Body of pancreas (tissue), 4 donors: ENCODE measurements at regions not wholly inside any gene's neighbourhood (a gene's known extent, or its start where the extent isn't known, plus 50 kb on each side); places are given as distances from the start of the nearest gene placed in this dataset.

Experiments
- ATAC-seq: fragments of 150-250 bp; one replicate; pipeline ENCODE4 v1.9.1; 2016
- DNase-seq, 4 donors: peaks; one replicate each; pipeline ENCODE4 v3.0.0-alpha.2; 2019
- H3K27ac ChIP-seq, 4 donors: fragments of 200-600 bp; sonication (generic); 1 replicate in 3 of 4; 2 replicates in 1 of 4; pipeline versions ENCODE4 v1.5.1 to v1.6.1; 2016 to 2019; ENCODE audit warnings: mild to moderate bottlenecking in 1 of 4, mixed read lengths in 1 of 4, moderate library complexity in 1 of 4
- H3K27me3 ChIP-seq, 2 donors: fragments of 200-600 bp; sonication (generic); one replicate each; pipeline ENCODE4 v1.6.0; 2016; ENCODE audit warnings: mild to moderate bottlenecking in 1 of 2
- H3K36me3 ChIP-seq, 2 donors: fragments of 200-600 bp; sonication (generic); replicated peaks in 1 of 2; 2 replicates each; pipeline ENCODE4 v1.5.1; 2016; ENCODE audit warnings: low read depth in 2 of 2; ENCODE audit not compliant: insufficient read depth in 1 of 2
- H3K4me1 ChIP-seq: fragments of 200-600 bp; sonication (generic); one replicate; pipeline ENCODE4 v1.6.0; 2016
- H3K4me3 ChIP-seq, 2 donors: fragments of 200-600 bp; sonication (generic); 1 replicate in 1 of 2; 2 replicates in 1 of 2; pipeline ENCODE4 v1.5.1; 2016 to 2019
- H3K9me3 ChIP-seq, 3 donors: fragments of 200-600 bp; sonication (generic); 1 replicate in 2 of 3; 2 replicates in 1 of 3; pipeline ENCODE4 v1.5.1; 2016
- POLR2A ChIP-seq, 3 donors: fragments of 450-650 bp; IDR thresholded peaks; one replicate each; pipeline ENCODE4 v1.6.1; 2016; ENCODE audit warnings: antibody characterized with exemption in 3 of 3, mild to moderate bottlenecking in 2 of 3
- WGBS, 2 donors: methylation state at CpG; one replicate each; pipeline ENCODE4 v1.1.5; 2017; 5-methylcytosine and 5-hydroxymethylcytosine counted together
- intact Hi-C: fragments of 100-400 bp; cut with DNase I; formaldehyde crosslinking; loops from one replicate; pipeline ENCODE4 v1.15.1; 2023
- TF ChIP-seq, protein P1 (sequence below), 7 experiments: fragments of 450-650 bp in 4 of 7; fragments of 200-600 bp in 3 of 7; sonication (generic) in 3 of 7; IDR thresholded peaks; one replicate each; pipeline ENCODE4 v1.5.1; 2016 to 2019; ENCODE audit warnings: antibody characterized with exemption in 7 of 7

DNA sequence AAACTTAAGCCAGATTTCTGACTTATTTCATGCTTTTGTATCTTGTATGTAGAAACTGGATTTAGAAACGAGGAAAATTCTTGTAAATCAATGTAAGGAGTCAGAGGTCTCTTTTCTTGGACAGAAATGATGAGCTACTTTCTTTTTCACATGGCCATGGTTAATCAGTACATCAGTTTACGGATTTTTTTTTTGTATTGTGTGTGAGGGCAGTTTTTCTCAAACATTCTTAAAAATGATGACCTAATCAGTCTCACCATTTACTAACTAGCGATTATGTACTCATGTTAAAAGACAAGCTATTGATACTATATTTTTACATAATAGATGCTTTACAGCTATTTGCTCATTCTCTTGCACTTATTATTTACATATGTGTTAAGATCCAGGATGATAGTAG, 165.2 kb upstream of the DOCK10 start:
- DNase-seq (no peak), ATAC-seq (no peak)
- Histone ChIP-seq H3K36me3 (no peaks in the 10 kb centered on the region), H3K27me3 (no peaks in the 10 kb centered on the region), H3K4me3 (no peak overlapping the region), H3K27ac (no peak overlapping the region), H3K4me1 (no peaks in the 10 kb centered on the region), H3K9me3 (no peaks in the 10 kb centered on the region)
- WGBS, 2 donors = 49 to 75% methylated on average over 3 of the region's 3 CpGs
- TF ChIP-seq, protein P1, sequence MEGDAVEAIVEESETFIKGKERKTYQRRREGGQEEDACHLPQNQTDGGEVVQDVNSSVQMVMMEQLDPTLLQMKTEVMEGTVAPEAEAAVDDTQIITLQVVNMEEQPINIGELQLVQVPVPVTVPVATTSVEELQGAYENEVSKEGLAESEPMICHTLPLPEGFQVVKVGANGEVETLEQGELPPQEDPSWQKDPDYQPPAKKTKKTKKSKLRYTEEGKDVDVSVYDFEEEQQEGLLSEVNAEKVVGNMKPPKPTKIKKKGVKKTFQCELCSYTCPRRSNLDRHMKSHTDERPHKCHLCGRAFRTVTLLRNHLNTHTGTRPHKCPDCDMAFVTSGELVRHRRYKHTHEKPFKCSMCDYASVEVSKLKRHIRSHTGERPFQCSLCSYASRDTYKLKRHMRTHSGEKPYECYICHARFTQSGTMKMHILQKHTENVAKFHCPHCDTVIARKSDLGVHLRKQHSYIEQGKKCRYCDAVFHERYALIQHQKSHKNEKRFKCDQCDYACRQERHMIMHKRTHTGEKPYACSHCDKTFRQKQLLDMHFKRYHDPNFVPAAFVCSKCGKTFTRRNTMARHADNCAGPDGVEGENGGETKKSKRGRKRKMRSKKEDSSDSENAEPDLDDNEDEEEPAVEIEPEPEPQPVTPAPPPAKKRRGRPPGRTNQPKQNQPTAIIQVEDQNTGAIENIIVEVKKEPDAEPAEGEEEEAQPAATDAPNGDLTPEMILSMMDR (IDR thresholded peaks at IDR 0.05) = no peak
- TF ChIP-seq POLR2A (IDR thresholded peaks at IDR 0.05) = no peak
- intact Hi-C loops = no loop called here

DNA sequence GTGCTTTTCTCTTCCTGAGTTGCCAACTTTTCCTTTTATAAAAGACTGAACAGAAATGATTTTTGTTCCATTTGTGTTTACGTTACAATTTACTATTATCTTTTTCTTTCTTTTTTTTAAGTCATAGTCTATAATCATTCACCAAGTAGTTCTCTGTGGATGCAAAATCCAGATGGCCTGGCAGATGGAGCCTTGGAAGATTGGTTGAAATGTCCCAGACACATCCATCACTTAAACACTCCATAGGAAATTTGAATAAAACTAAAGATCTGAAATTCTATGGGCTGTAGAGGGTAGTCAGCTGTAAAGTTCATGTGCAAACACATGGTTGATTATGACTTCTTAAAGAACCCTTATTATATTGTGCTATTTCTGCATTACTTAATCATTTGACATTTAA, 164.8 kb upstream of the DOCK10 start:
- H3K27me3 ChIP-seq = no peaks in the 10 kb centered on the region

DNA sequence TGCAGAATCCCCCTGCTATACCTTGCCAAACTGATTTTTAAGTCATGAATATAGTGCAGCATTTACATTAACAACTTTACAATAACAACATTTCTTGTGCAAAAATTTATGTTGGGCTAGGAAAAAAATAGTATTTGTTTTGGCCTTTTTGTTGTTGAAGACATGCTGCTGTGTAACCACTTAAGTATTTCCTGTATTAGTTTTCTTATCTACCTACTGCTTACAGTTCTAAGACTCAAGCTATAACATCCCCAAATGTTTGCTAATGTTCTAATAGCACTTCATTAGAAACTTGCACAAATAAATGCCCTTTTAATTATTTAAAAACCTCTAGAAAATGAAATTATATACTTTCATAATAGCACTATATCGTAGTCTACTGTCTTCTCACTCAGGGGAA, 154.3 kb upstream of the DOCK10 start:
- Histone ChIP-seq H3K27me3 (no peaks in the 10 kb centered on the region), H3K4me1 (no peaks in the 10 kb centered on the region), H3K4me3 (no peak overlapping the region), H3K36me3 (no peaks in the 10 kb centered on the region), H3K9me3 (no peaks in the 10 kb centered on the region), H3K27ac (no peak overlapping the region)
- intact Hi-C loops = no loop called here
- TF ChIP-seq, protein P1 (IDR thresholded peaks at IDR 0.05) = no peak
- no peak for TF ChIP-seq POLR2A (IDR thresholded peaks at IDR 0.05)
- WGBS, 2 donors = 77 to 91% methylated on average over 1 of the region's 1 CpG
- ATAC-seq (no peak), DNase-seq (no peak)

More for the DNA sequence above, 164.8 kb upstream of the DOCK10 start:
- no peak overlapping the region for H3K4me3 ChIP-seq
- 84 to 86% methylated on average over 1 of the region's 1 CpG for WGBS, 2 donors
- DNase-seq (no peak), ATAC-seq (no peak)
- no peaks in the 10 kb centered on the region for H3K36me3 ChIP-seq
- intact Hi-C loops = no loop called here
- H3K9me3 ChIP-seq = no peaks in the 10 kb centered on the region
- H3K4me1 ChIP-seq = no peaks in the 10 kb centered on the region
- no peak overlapping the region for H3K27ac ChIP-seq
- TF ChIP-seq POLR2A (IDR thresholded peaks at IDR 0.05) = no peak
- TF ChIP-seq, protein P1 (IDR thresholded peaks at IDR 0.05) = no peak

DNA sequence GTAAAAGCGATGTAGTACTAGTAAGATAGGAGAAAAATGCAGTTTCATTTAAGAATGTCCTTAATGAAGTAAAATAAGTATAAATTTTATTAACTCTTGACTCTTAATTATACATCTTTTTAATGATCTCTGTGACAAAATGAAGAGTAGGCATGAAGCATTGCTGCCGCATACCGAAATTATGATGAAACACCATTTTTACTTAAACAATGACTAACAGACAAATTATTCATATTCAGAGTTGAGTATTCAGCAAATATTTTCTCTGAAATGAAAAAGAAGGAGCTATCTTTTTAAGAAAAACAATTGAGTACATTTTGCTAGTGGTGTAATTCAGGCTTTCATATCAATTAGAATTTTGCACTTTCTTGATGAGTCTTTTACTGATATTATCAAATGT, 150.6 kb upstream of the DOCK10 start:
- ATAC-seq (no peak), DNase-seq (no peak)
- WGBS, 2 donors = 86 to 92% methylated on average over 3 of the region's 3 CpGs
- Histone ChIP-seq H3K27ac (no peak overlapping the region), H3K27me3 (no peaks in the 10 kb centered on the region), H3K4me1 (no peaks in the 10 kb centered on the region), H3K4me3 (no peak overlapping the region), H3K36me3 (no peaks in the 10 kb centered on the region), H3K9me3 (no peaks in the 10 kb centered on the region)
- TF ChIP-seq, protein P1 (IDR thresholded peaks at IDR 0.05) = no peak
- no peak for TF ChIP-seq POLR2A (IDR thresholded peaks at IDR 0.05)
- intact Hi-C loops = no loop called here

DNA sequence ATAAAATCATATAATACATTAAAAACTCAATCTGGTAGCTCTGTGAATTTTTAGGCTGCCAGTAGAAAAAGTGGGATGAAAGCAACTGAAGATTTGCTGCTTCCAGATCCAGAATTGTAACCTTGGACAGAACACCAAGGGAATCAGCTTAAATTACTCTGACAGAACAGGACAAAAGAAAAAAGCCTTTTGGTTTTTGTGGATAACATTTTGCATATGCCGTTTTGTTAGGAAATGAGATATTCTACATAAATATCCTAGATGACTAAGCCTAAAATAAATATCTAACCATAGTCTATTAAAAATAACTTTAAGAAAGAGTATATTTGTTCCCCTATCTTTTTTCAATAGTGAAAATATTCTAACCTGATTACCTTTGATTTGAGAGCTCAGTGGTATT, 148.7 kb upstream of the DOCK10 start:
- ATAC-seq (no peak), DNase-seq (no peak)
- 48 to 58% methylated on average over 1 of the region's 1 CpG for WGBS, 2 donors
- intact Hi-C loops = no loop called here
- H3K9me3 ChIP-seq = no peaks in the 10 kb centered on the region
- H3K4me3 ChIP-seq = no peak overlapping the region
- H3K27ac ChIP-seq = no peak overlapping the region
- H3K36me3 ChIP-seq = no peaks in the 10 kb centered on the region
- no peaks in the 10 kb centered on the region for H3K4me1 ChIP-seq
- H3K27me3 ChIP-seq = peaks cover 0 to 4% of the 10 kb centered on the region in 2 donors
- no peak for TF ChIP-seq POLR2A (IDR thresholded peaks at IDR 0.05)
- TF ChIP-seq, protein P1 (IDR thresholded peaks at IDR 0.05) = no peak
